GM18909 (cell line): ENCODE measurements at regions not wholly inside any gene's neighbourhood (a gene's known extent, or its start where the extent isn't known, plus 50 kb on each side); places are given as distances from the start of the nearest gene placed in this dataset.
"Not testable (repeated sequence)": the region's sequence is repeated elsewhere in the genome, so short reads cannot be mapped to it uniquely, and the experiment has no call there.

Experiments
- ATAC-seq: cut with Tn5 transposase; IDR thresholded peaks from one replicate; pipeline ENCODE4 v1.9.1; 2021; ENCODE audit warnings: mild to moderate bottlenecking; ENCODE audit not compliant: unreplicated experiment, poor library complexity

DNA sequence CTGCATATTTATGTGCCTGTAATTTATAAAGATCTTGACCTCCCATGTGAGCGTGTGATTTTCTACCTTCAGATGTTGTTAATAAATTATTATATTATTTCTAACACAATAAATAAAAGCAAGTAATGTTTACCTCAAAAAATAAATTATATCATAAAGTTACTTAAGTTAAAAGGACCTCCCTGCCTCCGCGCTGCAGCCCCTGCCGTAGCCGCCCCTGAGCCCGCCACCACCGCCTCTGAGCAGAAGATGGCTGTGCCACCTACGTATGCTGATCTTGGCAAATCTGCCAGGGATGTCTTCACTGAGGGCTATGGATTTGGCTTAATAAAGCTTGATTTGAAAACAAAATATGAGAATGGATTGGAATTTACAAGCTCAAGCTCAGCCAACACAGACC is 119.6 kb upstream of the BRWD3 start:
- ATAC-seq = no peak

DNA sequence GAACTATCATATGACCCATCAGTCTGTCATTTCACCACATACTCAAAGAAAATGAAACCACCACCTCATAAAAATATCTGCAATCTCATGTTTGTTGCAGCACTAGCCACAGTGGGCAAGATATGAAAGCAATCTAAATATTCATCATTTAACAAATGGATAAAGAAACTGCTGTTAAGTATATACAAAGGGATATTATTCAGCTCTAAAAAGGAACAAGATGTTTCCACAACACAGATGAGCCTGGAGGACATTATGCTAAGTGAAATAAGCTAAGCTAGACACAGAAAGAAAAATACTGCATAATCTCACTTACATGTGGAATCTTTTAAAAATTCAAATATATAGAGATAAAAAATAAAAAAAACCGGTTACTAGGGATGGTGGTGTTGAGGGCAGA is 108.2 kb upstream of the BRWD3 start:
- no peak for ATAC-seq

DNA sequence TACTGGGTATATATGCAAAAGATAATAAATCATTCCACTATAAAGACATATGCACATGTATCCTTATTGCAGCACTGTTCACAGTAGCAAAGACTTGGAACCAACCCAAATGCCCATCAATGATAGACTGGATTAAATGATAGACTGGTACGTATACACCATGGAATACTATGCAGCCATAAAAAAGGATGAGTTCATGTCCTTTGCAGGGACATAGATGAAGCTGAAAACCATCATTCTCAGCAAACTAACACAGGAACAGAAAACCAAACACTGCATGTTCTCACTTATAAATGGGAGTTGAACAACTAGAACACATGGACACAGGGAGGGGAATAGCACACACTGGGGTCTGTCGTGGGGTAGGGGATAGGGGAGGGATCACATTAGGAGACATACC is 102.7 kb upstream of the BRWD3 start:
- not testable (repeated sequence) for ATAC-seq

DNA sequence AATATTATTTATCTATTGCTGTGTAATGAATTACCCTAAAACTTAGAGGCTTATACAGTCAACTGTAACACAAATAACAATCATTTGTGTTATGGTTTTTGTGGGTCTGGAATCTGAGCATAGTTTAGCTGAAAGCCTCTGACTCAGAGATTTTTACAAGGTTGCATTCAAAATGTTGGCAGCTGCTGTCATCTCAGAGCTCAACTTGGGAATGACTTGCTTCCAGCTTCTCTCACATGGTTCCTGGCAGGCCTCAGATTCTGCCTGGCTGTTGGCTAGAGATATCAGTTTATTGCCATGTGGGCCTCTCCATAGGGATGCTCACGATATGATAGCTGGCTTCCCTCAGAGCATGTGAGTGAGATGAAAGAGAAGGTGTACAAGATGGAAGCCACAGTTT is 70.2 kb upstream of the BRWD3 start:
- ATAC-seq = no peak

DNA sequence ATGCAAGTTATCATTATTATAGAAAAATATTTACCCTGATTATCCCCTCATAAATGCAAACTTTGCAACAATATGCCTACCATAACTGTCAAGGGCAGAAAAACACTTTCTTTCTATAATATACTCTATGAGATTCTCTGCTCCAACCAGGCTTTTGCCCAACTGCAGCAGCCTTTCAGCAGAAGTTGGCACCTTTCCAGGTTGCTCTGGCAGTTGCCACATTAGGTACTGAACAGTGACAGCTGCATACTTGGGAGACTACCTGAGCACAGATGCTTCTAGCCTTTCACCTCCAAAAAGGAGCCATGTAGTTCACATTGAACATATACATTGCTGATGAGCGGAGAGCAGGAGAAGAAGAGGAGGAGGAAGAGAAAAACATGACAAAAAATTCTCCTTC is 69.5 kb upstream of the BRWD3 start:
- ATAC-seq = no peak

DNA sequence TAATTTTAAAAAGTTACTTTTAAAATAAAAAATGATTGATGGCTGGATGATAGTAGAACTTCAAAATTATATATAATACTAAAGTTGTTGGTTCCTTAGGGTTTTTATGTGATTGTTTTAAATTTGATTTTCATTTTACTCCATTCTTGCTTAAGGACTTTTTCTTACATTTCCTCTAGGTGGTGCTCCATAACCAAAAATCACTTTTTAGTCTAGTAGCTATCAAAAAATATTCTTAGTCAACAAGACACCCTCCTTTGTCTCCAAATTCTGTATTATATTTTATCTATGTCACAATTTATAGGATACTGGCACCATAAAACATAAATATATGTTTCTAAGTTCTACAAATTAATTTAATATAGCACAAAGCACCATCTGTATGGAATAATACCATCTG is 67.2 kb upstream of the BRWD3 start:
- peak; percentile 55 for ATAC-seq
